ENCODE measurements at regions not wholly inside any gene's neighbourhood (a gene's known extent, or its start where the extent isn't known, plus 50 kb on each side); places are given as distances from the start of the nearest gene placed in this dataset.

DNA sequence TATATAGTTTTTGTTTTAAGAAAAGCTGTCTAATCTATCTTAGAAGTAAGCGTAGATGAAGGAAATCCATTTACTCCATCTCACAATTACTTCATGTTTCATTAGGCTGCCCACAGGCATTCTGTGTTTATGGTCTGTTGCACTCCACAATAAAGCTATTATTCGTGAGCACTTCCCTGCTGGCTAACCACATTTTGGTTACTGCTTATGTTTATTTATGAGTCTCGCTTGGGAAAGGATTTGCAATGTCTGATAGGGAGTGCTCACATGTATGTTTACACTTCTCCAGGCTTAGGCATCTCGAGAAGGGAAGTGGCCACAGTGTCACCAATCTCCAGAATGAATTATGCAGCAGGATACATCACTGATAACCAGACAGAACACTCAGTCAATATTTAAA is 190.9 kb downstream of the VCY1B start (continued):
- TF ChIP-seq MYC (IDR thresholded peaks at IDR 0.05; ENCODE audit: borderline replicate concordance, low read length) (no peak), KDM5A (IDR thresholded peaks at IDR 0.05) (no peak)

DNA sequence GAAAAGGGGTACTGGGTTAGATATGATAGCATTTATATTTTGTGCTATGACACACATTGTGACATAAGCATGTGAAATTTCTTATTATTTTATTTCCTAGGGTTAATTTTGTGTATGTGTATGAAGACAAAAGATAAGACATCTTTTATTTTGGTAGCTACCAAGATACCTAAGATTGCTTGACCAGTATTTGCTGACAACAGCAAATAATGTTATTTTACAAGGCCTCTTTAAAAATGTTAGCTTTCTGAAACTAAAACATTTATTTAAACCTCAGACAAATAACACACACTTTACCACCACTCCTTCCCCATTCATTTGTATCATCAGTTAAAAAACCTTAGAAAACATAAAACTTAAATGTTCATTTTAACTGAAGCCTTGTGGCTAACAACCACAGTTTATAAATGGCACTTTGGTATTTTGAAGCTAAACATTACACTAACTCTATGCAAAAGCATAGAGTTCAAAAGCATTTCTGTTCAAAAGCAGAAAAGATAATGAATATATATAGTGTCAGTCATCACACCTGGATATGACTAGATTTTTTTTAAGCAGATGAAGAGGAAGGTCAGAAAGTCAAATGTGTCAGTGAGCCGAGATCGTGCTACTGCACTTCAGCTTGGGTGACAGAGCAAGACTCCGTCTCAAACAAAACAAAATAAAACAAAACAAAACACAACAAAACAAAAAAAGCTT is 193.0 kb downstream of the VCY1B start:
- no peaks in the 10 kb centered on the region for H3K9me3 ChIP-seq
- no peak for FAIRE-seq

DNA sequence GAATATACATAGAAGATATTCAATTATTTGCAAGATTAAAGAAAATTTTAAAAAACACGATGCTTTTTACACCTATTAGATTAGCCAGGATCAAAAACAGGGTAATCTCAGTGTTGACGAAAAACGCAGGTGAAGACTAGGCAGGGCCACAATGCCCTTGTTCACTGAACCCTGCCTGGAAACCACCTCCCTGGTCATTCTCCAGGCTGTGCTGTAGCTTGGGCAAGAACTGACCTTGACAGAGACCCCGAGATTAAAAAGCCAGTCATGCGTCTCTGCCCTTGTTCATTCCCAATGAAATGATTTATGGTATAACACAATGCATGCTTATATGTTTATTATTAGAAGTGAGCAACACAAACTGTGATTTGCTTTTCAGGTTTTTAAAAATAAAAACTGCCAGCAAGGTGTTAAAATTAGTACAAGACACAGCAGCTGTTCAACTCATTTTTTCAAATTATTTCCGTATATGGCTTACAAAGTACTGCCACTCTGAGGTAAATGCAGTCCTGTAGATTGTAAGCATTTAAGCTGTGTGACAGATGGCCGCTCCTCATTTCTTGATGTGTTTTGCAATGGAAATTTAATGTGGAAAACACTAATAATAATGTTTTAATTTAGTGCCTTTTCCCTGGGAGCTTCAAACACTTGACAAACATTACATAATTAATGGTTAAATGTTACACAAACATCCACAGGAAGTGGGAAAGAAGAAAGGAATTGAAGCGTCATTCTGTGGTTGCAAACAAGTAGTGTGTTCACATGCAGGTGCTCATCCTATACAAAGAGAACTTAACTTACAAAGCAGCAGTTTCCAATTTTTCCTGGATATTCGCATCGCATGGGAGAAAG is 200.2 kb downstream of the VCY1B start:
- no peak for DNase-seq (ENCODE audit: low read depth in 1 of 2, low spot score in 1 of 2)
- POLR2A ChIA-PET: no interaction called here
- ATAC-seq: no peak

More for the DNA sequence above, 193.0 kb downstream of the VCY1B start:
- WGBS (ENCODE audit: missing lambda C conversion rate): 3% methylated on average over 3 of the region's 3 CpGs
- Histone ChIP-seq H3K27ac (no peak overlapping the region), H3K4me3 (no peak overlapping the region), H3K4me1 (no peaks in the 10 kb centered on the region), H3K4me2 (no peak overlapping the region)
- TF ChIP-seq FOSL2 (IDR thresholded peaks at IDR 0.05) (no peak), FOSL2 (CRISPR knock-in tag; IDR thresholded peaks at IDR 0.05) (no peak), MAFK (IDR thresholded peaks at IDR 0.05; ENCODE audit: partially characterized antibody) (peak; percentile 56), EHF (CRISPR knock-in tag; IDR thresholded peaks at IDR 0.05) (no peak)
- ChIA-PET CTCF (no interaction called here), POLR2A (no interaction called here)
- ATAC-seq: no peak
- DNase-seq (ENCODE audit: low read depth in 1 of 2, low spot score in 1 of 2): no peak

DNA sequence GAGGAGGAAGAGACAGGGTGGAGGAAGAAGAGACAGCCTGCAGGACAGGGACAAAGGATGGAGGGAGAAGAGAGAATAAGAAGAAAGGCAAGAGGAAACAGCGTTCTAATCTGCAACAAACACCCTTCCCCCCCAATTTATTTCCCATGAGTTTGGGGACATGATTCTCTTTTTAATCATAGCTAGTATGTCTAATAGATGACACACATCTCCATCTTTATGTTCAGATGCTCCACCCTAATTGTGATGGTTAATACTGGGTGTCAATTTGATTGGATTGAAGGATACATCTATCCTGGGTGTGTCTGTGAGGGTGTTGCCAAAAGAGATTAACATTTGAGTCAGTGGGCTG is 200.8 kb downstream of the VCY1B start:
- Histone ChIP-seq H3K4me2 (no peak overlapping the region), H3K4me1 (no peaks in the 10 kb centered on the region), H3K9me3 (no peaks in the 10 kb centered on the region), H3K27ac (no peak overlapping the region), H3K4me3 (no peak overlapping the region)
- DNase-seq (ENCODE audit: low read depth in 1 of 2, low spot score in 1 of 2): no peak
- WGBS (ENCODE audit: missing lambda C conversion rate): 0% methylated on average over 1 of the region's 1 CpG
- POLR2A ChIA-PET: no interaction called here
- CTCF ChIA-PET: no interaction called here
- TF ChIP-seq ZSCAN20 (CRISPR knock-in tag; IDR thresholded peaks at IDR 0.05): no peak
- TF ChIP-seq HEYL (CRISPR knock-in tag; IDR thresholded peaks at IDR 0.05): no peak
- no peak for TF ChIP-seq ESRRA (IDR thresholded peaks at IDR 0.05; ENCODE audit: borderline replicate concordance, low read length)
- no peak for TF ChIP-seq PHF8 (IDR thresholded peaks at IDR 0.05; ENCODE audit: borderline replicate concordance, low read depth)
- TF ChIP-seq FOSL2 (IDR thresholded peaks at IDR 0.05): no peak
- TF ChIP-seq FOSL2 (CRISPR knock-in tag; IDR thresholded peaks at IDR 0.05): no peak
- no peak for TF ChIP-seq RNF2 (IDR thresholded peaks at IDR 0.05; ENCODE audit: borderline replicate concordance, low read depth)
- no peak for TF ChIP-seq POLR2AphosphoS2 (conservative IDR thresholded peaks at IDR 0.05; ENCODE audit: low read length)
- TF ChIP-seq JUNB (IDR thresholded peaks at IDR 0.05): no peak
- TF ChIP-seq, protein P1, sequence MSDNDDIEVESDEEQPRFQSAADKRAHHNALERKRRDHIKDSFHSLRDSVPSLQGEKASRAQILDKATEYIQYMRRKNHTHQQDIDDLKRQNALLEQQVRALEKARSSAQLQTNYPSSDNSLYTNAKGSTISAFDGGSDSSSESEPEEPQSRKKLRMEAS (IDR thresholded peaks at IDR 0.05): no peak
- no peak for TF ChIP-seq RFX5 (IDR thresholded peaks at IDR 0.05)
- TF ChIP-seq, protein P2, sequence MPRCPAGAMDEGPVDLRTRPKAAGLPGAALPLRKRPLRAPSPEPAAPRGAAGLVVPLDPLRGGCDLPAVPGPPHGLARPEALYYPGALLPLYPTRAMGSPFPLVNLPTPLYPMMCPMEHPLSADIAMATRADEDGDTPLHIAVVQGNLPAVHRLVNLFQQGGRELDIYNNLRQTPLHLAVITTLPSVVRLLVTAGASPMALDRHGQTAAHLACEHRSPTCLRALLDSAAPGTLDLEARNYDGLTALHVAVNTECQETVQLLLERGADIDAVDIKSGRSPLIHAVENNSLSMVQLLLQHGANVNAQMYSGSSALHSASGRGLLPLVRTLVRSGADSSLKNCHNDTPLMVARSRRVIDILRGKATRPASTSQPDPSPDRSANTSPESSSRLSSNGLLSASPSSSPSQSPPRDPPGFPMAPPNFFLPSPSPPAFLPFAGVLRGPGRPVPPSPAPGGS (IDR thresholded peaks at IDR 0.05): no peak
- TF ChIP-seq ZNF302 (CRISPR knock-in tag; IDR thresholded peaks at IDR 0.05): no peak
- TF ChIP-seq SREBF2 (IDR thresholded peaks at IDR 0.05): no peak
- no peak for TF ChIP-seq ZC3H11A (IDR thresholded peaks at IDR 0.05)
- no peak for TF ChIP-seq CBX8 (IDR thresholded peaks at IDR 0.05)
- no peak for TF ChIP-seq HOXB5 (CRISPR knock-in tag; IDR thresholded peaks at IDR 0.05)
- no peak for ATAC-seq
- no peak for FAIRE-seq

More for the DNA sequence above, 200.2 kb downstream of the VCY1B start:
- Histone ChIP-seq H3K27ac (no peak overlapping the region), H3K4me3 (no peak overlapping the region), H3K4me2 (no peak overlapping the region), H3K4me1 (no peaks in the 10 kb centered on the region), H3K9me3 (no peaks in the 10 kb centered on the region)
- no peak for TF ChIP-seq EHMT2 (IDR thresholded peaks at IDR 0.05; ENCODE audit: low read depth)
- no peak for TF ChIP-seq BHLHE40 (IDR thresholded peaks at IDR 0.05; ENCODE audit: low read depth, low read length)
- no peak for TF ChIP-seq HOXB13 (CRISPR knock-in tag; IDR thresholded peaks at IDR 0.05; ENCODE audit: low read depth)
- TF ChIP-seq GATA3 (IDR thresholded peaks at IDR 0.05; ENCODE audit: borderline replicate concordance): no peak
- TF ChIP-seq PHF8 (IDR thresholded peaks at IDR 0.05; ENCODE audit: borderline replicate concordance, low read depth): no peak
- no peak for TF ChIP-seq HDAC2 (IDR thresholded peaks at IDR 0.05)
- no peak for TF ChIP-seq MYC (IDR thresholded peaks at IDR 0.05; ENCODE audit: borderline replicate concordance, low read length)
- TF ChIP-seq POLR2A (IDR thresholded peaks at IDR 0.05; ENCODE audit: low read length): no peak
- TF ChIP-seq TFCP2L1 (CRISPR knock-in tag; IDR thresholded peaks at IDR 0.05): no peak
- TF ChIP-seq ZFP36 (IDR thresholded peaks at IDR 0.05; ENCODE audit: borderline replicate concordance, partially characterized antibody): no peak
- TF ChIP-seq ESRRA (IDR thresholded peaks at IDR 0.05; ENCODE audit: borderline replicate concordance, low read length): no peak
- TF ChIP-seq, protein P3, sequence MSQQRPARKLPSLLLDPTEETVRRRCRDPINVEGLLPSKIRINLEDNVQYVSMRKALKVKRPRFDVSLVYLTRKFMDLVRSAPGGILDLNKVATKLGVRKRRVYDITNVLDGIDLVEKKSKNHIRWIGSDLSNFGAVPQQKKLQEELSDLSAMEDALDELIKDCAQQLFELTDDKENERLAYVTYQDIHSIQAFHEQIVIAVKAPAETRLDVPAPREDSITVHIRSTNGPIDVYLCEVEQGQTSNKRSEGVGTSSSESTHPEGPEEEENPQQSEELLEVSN (IDR thresholded peaks at IDR 0.05; ENCODE audit: borderline replicate concordance, low read depth): no peak
- no peak for TF ChIP-seq MAFK (IDR thresholded peaks at IDR 0.05; ENCODE audit: partially characterized antibody)
- no peak for TF ChIP-seq CBX2 (IDR thresholded peaks at IDR 0.05; ENCODE audit: borderline replicate concordance, low read depth)
- TF ChIP-seq, protein P4, sequence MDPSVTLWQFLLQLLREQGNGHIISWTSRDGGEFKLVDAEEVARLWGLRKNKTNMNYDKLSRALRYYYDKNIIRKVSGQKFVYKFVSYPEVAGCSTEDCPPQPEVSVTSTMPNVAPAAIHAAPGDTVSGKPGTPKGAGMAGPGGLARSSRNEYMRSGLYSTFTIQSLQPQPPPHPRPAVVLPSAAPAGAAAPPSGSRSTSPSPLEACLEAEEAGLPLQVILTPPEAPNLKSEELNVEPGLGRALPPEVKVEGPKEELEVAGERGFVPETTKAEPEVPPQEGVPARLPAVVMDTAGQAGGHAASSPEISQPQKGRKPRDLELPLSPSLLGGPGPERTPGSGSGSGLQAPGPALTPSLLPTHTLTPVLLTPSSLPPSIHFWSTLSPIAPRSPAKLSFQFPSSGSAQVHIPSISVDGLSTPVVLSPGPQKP (IDR thresholded peaks at IDR 0.05; ENCODE audit: low read depth, low read length): no peak
- CTCF ChIA-PET: no interaction called here
- no peak for FAIRE-seq
- whole genome bisulfite sequencing (ENCODE audit: missing lambda C conversion rate): 26% methylated on average over 10 of the region's 10 CpGs
